Activated CD4-positive, alpha-beta T cell treated with anti-CD3 and anti-CD28 coated beads for 24 hours (primary cell): ENCODE measurements at regions not wholly inside any gene's neighbourhood (a gene's known extent, or its start where the extent isn't known, plus 50 kb on each side); places are given as distances from the start of the nearest gene placed in this dataset.

Source experiments
- DNase-seq, 2 donors: peaks; one replicate each; pipeline ENCODE4 v3.0.0-alpha.2; 2020; ENCODE audit warnings: low read depth in 2 of 2

GRCh38 chrX:129176710-129177109 is 346.6 kb downstream of the SMARCA1 start:
- no peak for DNase-seq

GRCh38 chrX:129161108-129161507 is 362.2 kb downstream of the SMARCA1 start:
- no peak for DNase-seq

GRCh38 chrX:129158505-129158904 is 364.8 kb downstream of the SMARCA1 start:
- no peak for DNase-seq

GRCh38 chrX:129145840-129146272 is 377.4 kb downstream of the SMARCA1 start:
- DNase-seq = no peak

GRCh38 chrX:129145385-129145784 is 377.9 kb downstream of the SMARCA1 start:
- DNase-seq = no peak

- no peak for DNase-seq
Observed at GRCh38 chrX:129144172-129145038, 378.9 kb downstream of the SMARCA1 start.

GRCh38 chrX:129139837-129140598 is 383.3 kb downstream of the SMARCA1 start:
- no peak for DNase-seq

GRCh38 chrX:129125122-129125914 is 398.0 kb downstream of the SMARCA1 start:
- DNase-seq = no peak

- no peak for DNase-seq
Observed at GRCh38 chrX:129123795-129124194, 399.5 kb downstream of the SMARCA1 start.

GRCh38 chrX:129116676-129117470 is 406.4 kb downstream of the SMARCA1 start:
- no peak for DNase-seq

GRCh38 chrX:129115935-129116334 is 407.4 kb downstream of the SMARCA1 start:
- no peak for DNase-seq

GRCh38 chrX:129115104-129115503 is 408.2 kb downstream of the SMARCA1 start:
- DNase-seq = peak in 1 of 2 donors; percentile 1

GRCh38 chrX:129111081-129111798 is 412.1 kb downstream of the SMARCA1 start:
- DNase-seq = no peak

- no peak for DNase-seq
Observed at GRCh38 chrX:129108936-129109335, 414.4 kb downstream of the SMARCA1 start.

- DNase-seq = no peak
Observed at GRCh38 chrX:129099207-129099606, 424.1 kb downstream of the SMARCA1 start.

GRCh38 chrX:129097668-129098067 is 425.6 kb downstream of the SMARCA1 start:
- no peak for DNase-seq

- no peak for DNase-seq
Observed at GRCh38 chrX:129093706-129094105, 429.6 kb downstream of the SMARCA1 start.

- DNase-seq = no peak
Observed at GRCh38 chrX:129092757-129093156, 430.5 kb downstream of the SMARCA1 start.

GRCh38 chrX:129092242-129092641 is 431.0 kb downstream of the SMARCA1 start:
- no peak for DNase-seq

- DNase-seq = no peak
Observed at GRCh38 chrX:129091097-129091496, 432.2 kb downstream of the SMARCA1 start.

GRCh38 chrX:129086802-129087201 is 436.5 kb downstream of the SMARCA1 start:
- no peak for DNase-seq
